GM12878 (cell line): ENCODE measurements at regions not wholly inside any gene's neighbourhood (a gene's known extent, or its start where the extent isn't known, plus 50 kb on each side); places are given as distances from the start of the nearest gene placed in this dataset.

ENCODE experiments used
- ATAC-seq: fragments of 200-7000 bp; cut with Tn5 transposase; 3 replicates; pipeline ENCODE4 v1.9.1; 2020; ENCODE audit warnings: mild to moderate bottlenecking, moderate library complexity
- BruUV-seq: library from RNA; stranded (reverse); fragments of 400-500 nt; replicated peaks from 2 replicates; lab custom pipeline; 2021; lab: Mats Ljungman, UMichigan
- CTCF ChIA-PET: fragments of 300-600 bp; sonication (Branson Sonifier 250); formaldehyde crosslinking; extraction: SDS; loops from one replicate; lab custom pipeline; 2021; ENCODE audit warnings: inconsistent platforms; lab: Yijun Ruan, JAX
- POLR2A ChIA-PET: fragments of 350-600 bp; formaldehyde crosslinking; extraction: SDS; loops from one replicate; lab custom pipeline; 2021; ENCODE audit warnings: inconsistent platforms; lab: Charles Lee
- RAD21 ChIA-PET: fragments of 300-600 bp; sonication (Branson Sonifier 250); formaldehyde crosslinking; loops from one replicate; lab custom pipeline; 2023; ENCODE audit warnings: antibody characterized with exemption; ENCODE audit not compliant: unreplicated experiment; lab: Charles Lee
- SMC1A ChIA-PET: fragments of 300-600 bp; sonication (Branson Sonifier 250); formaldehyde crosslinking; loops from one replicate; lab custom pipeline; 2023; ENCODE audit not compliant: unreplicated experiment, uncharacterized antibody; lab: Charles Lee
- DNase-seq: peaks from one replicate; pipeline ENCODE4 v3.0.0-alpha.2; 2011; ENCODE audit warnings: low read depth, low spot score
- FAIRE-seq: peaks from 3 replicates; lab custom pipeline; 2011; peaks lifted over from hg19 to GRCh38; lab: Jason Lieb, UNC
- H2AFZ ChIP-seq: 2 replicates; pipeline ENCODE4 v1.6.0; 2011; ENCODE audit warnings: low read depth, low read length, control low read depth; ENCODE audit not compliant: control insufficient read depth
- H3K27ac ChIP-seq: 2 replicates; pipeline ENCODE4 v1.5.1; 2011; ENCODE audit warnings: control low read depth; ENCODE audit not compliant: control insufficient read depth, insufficient read depth
- H3K27me3 ChIP-seq, 2 experiments: replicated peaks in 1 of 2; 2 replicates each; pipeline versions ENCODE4 v1.6.0 to v1.6.1; 2011; ENCODE audit warnings: low read length in 1 of 2; ENCODE audit not compliant: control insufficient read depth in 2 of 2, insufficient read depth in 2 of 2
- H3K36me3 ChIP-seq, 2 experiments: 2 replicates each; pipeline ENCODE4 v1.5.1; 2011; ENCODE audit warnings: low read length in 1 of 2; ENCODE audit not compliant: control insufficient read depth in 2 of 2, insufficient read depth in 2 of 2
- H3K4me1 ChIP-seq: 2 replicates; pipeline ENCODE4 v1.6.1; 2011; ENCODE audit warnings: mild to moderate bottlenecking, low read length, moderate library complexity, mixed read lengths; ENCODE audit not compliant: control insufficient read depth, insufficient read depth
- H3K4me2 ChIP-seq: 2 replicates; pipeline ENCODE4 v1.6.0; 2011; ENCODE audit warnings: control low read depth; ENCODE audit not compliant: control insufficient read depth, insufficient read depth
- H3K4me3 ChIP-seq: fragments of 200-600 bp; sonication (generic); 2 replicates; pipeline ENCODE4 v1.5.1; 2016
- H3K79me2 ChIP-seq: 2 replicates; pipeline ENCODE4 v1.6.0; 2011; ENCODE audit warnings: low read length; ENCODE audit not compliant: control insufficient read depth, insufficient read depth
- H3K9ac ChIP-seq: 2 replicates; pipeline ENCODE4 v1.8.0; 2011; ENCODE audit warnings: low read length, control low read depth, mixed read lengths; ENCODE audit not compliant: control insufficient read depth, insufficient read depth
- H3K9me3 ChIP-seq: replicated peaks from 3 replicates; pipeline ENCODE4 v1.5.1; 2011; ENCODE audit warnings: mild to moderate bottlenecking, low read length; ENCODE audit not compliant: control insufficient read depth, insufficient read depth
- H4K20me1 ChIP-seq: 2 replicates; pipeline ENCODE4 v1.6.0; 2011; ENCODE audit not compliant: control insufficient read depth, insufficient read depth
- BRCA1 ChIP-seq: IDR thresholded peaks from 2 replicates; pipeline ENCODE4 v1.6.1; 2011; ENCODE audit warnings: low read depth, low read length, improper control_type of control experiment
- CHD1 ChIP-seq: IDR thresholded peaks from 2 replicates; pipeline ENCODE4 v1.6.1; 2012; ENCODE audit warnings: low read depth, low read length, improper control_type of control experiment
- CTCF ChIP-seq, 3 experiments: IDR thresholded peaks in 2 of 3; conservative IDR thresholded peaks in 1 of 3; 2 replicates each; pipeline ENCODE4 v1.5.1; 2011; ENCODE audit warnings: low read depth in 3 of 3, low read length in 3 of 3, mild to moderate bottlenecking in 3 of 3, control low read depth in 2 of 3, moderate library complexity in 2 of 3, inconsistent platforms in 1 of 3, mixed read lengths in 1 of 3; ENCODE audit not compliant: control insufficient read depth in 2 of 3, insufficient read depth in 1 of 3; ENCODE audit errors: extremely low read depth in 1 of 3
- NR2C1 ChIP-seq: fragments of 450-650 bp; IDR thresholded peaks from 2 replicates; pipeline ENCODE4 v1.6.1; 2017; ENCODE audit warnings: antibody characterized with exemption, mild to moderate bottlenecking, moderate library complexity
- NR2C2 ChIP-seq: IDR thresholded peaks from 2 replicates; pipeline ENCODE4 v1.6.1; 2011; ENCODE audit warnings: borderline replicate concordance, low read depth; ENCODE audit not compliant: control insufficient read depth, insufficient read length
- PML ChIP-seq: IDR thresholded peaks from 2 replicates; pipeline ENCODE4 v1.6.1; 2012; ENCODE audit warnings: low read length, inconsistent platforms
- SUPT20H ChIP-seq: IDR thresholded peaks from 2 replicates; pipeline ENCODE4 v1.6.1; 2011; ENCODE audit warnings: low read depth, mild to moderate bottlenecking, low read length, moderate library complexity, borderline replicate concordance; ENCODE audit not compliant: control insufficient read depth
- TARDBP ChIP-seq: IDR thresholded peaks from 2 replicates; pipeline ENCODE4 v1.6.1; 2016; ENCODE audit warnings: borderline replicate concordance
- YY1 ChIP-seq: IDR thresholded peaks from 2 replicates; pipeline ENCODE4 v1.6.1; 2011; ENCODE audit warnings: low read depth, mild to moderate bottlenecking, low read length
- ZBTB33 ChIP-seq: fragments of 450-650 bp; IDR thresholded peaks from 2 replicates; pipeline ENCODE4 v1.6.1; 2017; ENCODE audit warnings: mild to moderate bottlenecking
- ZNF24 ChIP-seq: fragments of 450-650 bp; IDR thresholded peaks from 2 replicates; pipeline ENCODE4 v1.6.1; 2017; ENCODE audit warnings: antibody characterized with exemption, mild to moderate bottlenecking
- WGBS: methylation state at CpG from one replicate; pipeline ENCODE4 v1.1.6; 2016; ENCODE audit warnings: low lambda C conversion rate; ENCODE audit not compliant: insufficient replicate concordance, insufficient coverage; ENCODE audit errors: missing lambda C conversion rate; 5-methylcytosine and 5-hydroxymethylcytosine counted together
- in situ Hi-C: fragments of 300-500 bp; cut with MboI; formaldehyde crosslinking; loops from 9 replicates; pipeline ENCODE4 v1.14.3; 2018; ENCODE audit warnings: mixed read lengths
- intact Hi-C: fragments of 100-400 bp; cut with micrococcal nuclease; formaldehyde crosslinking; loops from one replicate; pipeline ENCODE4 v1.14.2; 2022; ENCODE audit not compliant: unreplicated experiment

DNA sequence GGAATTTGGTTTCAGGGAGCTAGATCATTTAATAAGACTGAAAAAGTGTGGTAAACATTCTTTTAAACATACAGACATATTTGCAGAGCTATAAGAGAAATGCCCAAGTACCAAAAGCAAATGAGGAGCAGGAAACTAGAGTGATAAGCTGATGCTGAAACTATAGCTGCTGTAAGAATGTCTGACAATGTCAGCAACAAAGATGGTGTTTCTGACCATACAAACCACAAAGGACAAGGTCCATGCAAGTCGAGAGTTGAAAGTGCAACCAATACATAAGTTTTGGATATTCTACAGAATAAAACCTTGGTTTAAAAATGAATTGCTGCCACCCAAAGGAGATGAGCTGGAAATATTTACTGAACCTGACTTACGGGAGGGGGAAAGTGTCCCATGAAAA, 610.2 kb downstream of the TBL1XR1 start:
- Histone ChIP-seq H3K27me3 (no peaks in the 10 kb centered on the region), H4K20me1 (no peaks in the 10 kb centered on the region), H3K4me2 (no peak overlapping the region), H3K4me1 (no peaks in the 10 kb centered on the region), H3K27ac (no peak overlapping the region), H3K36me3 (no peaks in the 10 kb centered on the region), H2AFZ (no peak overlapping the region), H3K79me2 (no peaks in the 10 kb centered on the region), H3K4me3 (no peak overlapping the region), H3K9me3 (no peaks in the 10 kb centered on the region), H3K9ac (no peak overlapping the region)
- ChIA-PET CTCF (interaction anchor here (0.8 to 1.4 kb wide), 2 partner anchors 96 to 300 kb away, joined by 3 to 4 read pairs; no protein-coding TSS in a partner anchor), POLR2A (no interaction called here), RAD21 (interaction anchor here (0.5 to 1.0 kb wide), 3 partner anchors 28 to 1919 kb away, joined by 3 to 4 read pairs (median 3); no protein-coding TSS in a partner anchor), SMC1A (interaction anchor here (0.7 to 1.1 kb wide), 4 partner anchors 9 to 1229 kb away, joined by 3 to 6 read pairs (median 4); no protein-coding TSS in a partner anchor)
- intact Hi-C loops: no loop called here
- no peak for FAIRE-seq
- no TSS peak for BruUV-seq
- in situ Hi-C loops: no loop called here
- no peak for DNase-seq
- 0 out of 6 replicates have a peak, but pooled peaks of 1 of the 3 experiments have one; percentile 1 for TF ChIP-seq CTCF (IDR thresholded peaks at IDR 0.05 in 2 of 3, conservative IDR thresholded peaks at IDR 0.05 in 1 of 3; ENCODE audit: control insufficient read depth in 2 of 3, extremely low read depth in 1 of 3, insufficient read depth in 1 of 3, low read depth in 3 of 3, low read length in 3 of 3)
- no peak for TF ChIP-seq YY1
- TF ChIP-seq NR2C1: peak; percentile 33; the same call in 1 of the 2 replicates
- ATAC-seq: peak; percentile 84
- 0% methylated on average over 2 of the region's 2 CpGs for WGBS

DNA sequence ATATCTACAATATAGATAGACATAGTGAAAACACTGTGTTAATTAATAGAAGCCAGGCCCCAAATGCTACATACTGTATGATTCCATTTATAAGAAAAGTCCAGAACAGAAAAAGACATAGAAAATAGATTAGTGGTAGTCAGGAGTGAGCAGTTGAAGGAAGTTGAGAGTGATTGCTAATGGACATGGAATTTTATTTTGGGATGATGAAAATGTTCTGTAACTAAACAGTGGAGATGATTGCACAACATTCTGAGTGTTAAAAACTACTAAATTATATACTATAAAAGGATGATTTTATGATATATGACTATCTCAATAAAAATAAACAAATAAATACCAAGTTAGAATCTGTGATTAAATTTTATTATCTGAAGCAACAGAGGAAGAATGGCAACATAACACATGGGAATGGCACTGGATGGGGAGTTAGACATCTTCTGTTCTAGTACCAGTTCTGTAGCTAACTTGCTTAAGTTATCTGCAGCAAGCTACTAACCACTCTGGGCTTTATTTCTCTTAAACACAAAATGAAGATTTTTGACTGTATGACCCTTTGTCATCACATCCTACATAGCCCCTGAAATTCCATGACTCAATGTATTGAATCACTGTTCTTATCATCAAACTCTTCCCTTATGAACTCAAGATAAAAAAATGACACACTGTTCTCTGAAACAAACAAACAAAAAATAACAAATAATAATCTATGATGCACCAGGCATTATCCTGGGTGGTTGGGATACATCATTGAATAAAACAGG, 612.7 kb downstream of the TBL1XR1 start:
- no peak for ATAC-seq
- Histone ChIP-seq H3K36me3 (no peaks in the 10 kb centered on the region), H3K27ac (no peak overlapping the region), H3K27me3 (no peaks in the 10 kb centered on the region), H3K9me3 (no peaks in the 10 kb centered on the region), H3K4me1 (no peaks in the 10 kb centered on the region), H3K9ac (no peak overlapping the region), H2AFZ (no peak overlapping the region), H3K4me3 (no peak overlapping the region), H3K79me2 (no peaks in the 10 kb centered on the region), H3K4me2 (no peak overlapping the region), H4K20me1 (no peaks in the 10 kb centered on the region)
- no peak for FAIRE-seq
- no peak for DNase-seq
- intact Hi-C loops: no loop called here
- ChIA-PET CTCF (no interaction called here), RAD21 (no interaction called here), POLR2A (no interaction called here), SMC1A (no interaction called here)
- in situ Hi-C loops: no loop called here
- no TSS peak for BruUV-seq
- TF ChIP-seq SUPT20H (no peak), TARDBP (no peak), NR2C2 (no peak), BRCA1 (no peak), PML (no peak), ZBTB33 (no peak), ZNF24 (no peak), CHD1 (no peak)
